Astrocyte (in vitro differentiated cells and primary cell): ENCODE measurements at regions not wholly inside any gene's neighbourhood (a gene's known extent, or its start where the extent isn't known, plus 50 kb on each side); places are given as distances from the start of the nearest gene placed in this dataset.

ENCODE experiments used
- EZH2 ChIP-seq: IDR thresholded peaks from 2 replicates; pipeline ENCODE4 v1.6.1; 2012; ENCODE audit warnings: mild to moderate bottlenecking, low read length, inconsistent platforms; ENCODE audit not compliant: insufficient read depth
- TF ChIP-seq, protein P1 (sequence below): IDR thresholded peaks from 2 replicates; pipeline ENCODE4 v1.5.1; 2011; ENCODE audit warnings: low read depth, mild to moderate bottlenecking, inconsistent platforms, low read length, moderate library complexity; ENCODE audit not compliant: insufficient read depth

DNA sequence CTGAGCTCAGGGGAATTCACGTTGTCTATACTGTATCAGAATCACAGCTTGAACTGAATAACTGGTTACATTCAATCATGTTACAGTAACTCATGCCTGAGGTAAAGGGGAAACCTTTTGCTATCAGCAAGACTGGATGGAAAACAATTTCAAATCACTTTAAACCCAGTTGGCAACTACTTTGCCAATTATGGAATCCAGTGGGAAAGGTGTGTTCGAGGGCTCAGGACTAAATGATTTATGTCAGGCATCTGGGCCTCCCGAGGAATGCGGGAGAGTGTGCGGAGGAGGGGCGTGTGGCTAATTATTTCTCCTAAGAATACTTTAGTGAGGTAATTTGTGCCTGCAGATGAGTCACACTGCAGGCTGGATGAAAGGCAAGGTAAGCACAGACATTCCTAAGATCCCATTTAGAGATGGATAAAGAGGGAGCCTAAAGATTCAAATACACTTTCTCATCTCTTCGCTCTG is 100.1 kb downstream of the HRH4 start:
- TF ChIP-seq, protein P1, sequence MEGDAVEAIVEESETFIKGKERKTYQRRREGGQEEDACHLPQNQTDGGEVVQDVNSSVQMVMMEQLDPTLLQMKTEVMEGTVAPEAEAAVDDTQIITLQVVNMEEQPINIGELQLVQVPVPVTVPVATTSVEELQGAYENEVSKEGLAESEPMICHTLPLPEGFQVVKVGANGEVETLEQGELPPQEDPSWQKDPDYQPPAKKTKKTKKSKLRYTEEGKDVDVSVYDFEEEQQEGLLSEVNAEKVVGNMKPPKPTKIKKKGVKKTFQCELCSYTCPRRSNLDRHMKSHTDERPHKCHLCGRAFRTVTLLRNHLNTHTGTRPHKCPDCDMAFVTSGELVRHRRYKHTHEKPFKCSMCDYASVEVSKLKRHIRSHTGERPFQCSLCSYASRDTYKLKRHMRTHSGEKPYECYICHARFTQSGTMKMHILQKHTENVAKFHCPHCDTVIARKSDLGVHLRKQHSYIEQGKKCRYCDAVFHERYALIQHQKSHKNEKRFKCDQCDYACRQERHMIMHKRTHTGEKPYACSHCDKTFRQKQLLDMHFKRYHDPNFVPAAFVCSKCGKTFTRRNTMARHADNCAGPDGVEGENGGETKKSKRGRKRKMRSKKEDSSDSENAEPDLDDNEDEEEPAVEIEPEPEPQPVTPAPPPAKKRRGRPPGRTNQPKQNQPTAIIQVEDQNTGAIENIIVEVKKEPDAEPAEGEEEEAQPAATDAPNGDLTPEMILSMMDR: no peak
- no peak for TF ChIP-seq EZH2
